ENCODE measurements at regions not wholly inside any gene's neighbourhood (a gene's known extent, or its start where the extent isn't known, plus 50 kb on each side); places are given as distances from the start of the nearest gene placed in this dataset.

GRCh38 chr15:38867556-38867955, 302.9 kb upstream of the RASGRP1 start:
- no peak for ATAC-seq
- CTCF ChIA-PET (ENCODE audit: low intra/inter-chr PET ratio, low total read pairs), result no interaction called here
- POLR2A ChIA-PET, result no interaction called here
- Histone ChIP-seq H3K9ac (ENCODE audit: insufficient read depth, low read depth, low read length) (no peak overlapping the region), H3K4me2 (ENCODE audit: low read depth, low read length) (no peak overlapping the region), H3K27ac (ENCODE audit: extremely low read length, insufficient read depth, low read length) (no peak overlapping the region), H3K27me3 (ENCODE audit: control insufficient read depth in 1 of 2, insufficient read depth in 2 of 2, low read length in 2 of 2) (no peaks in the 10 kb centered on the region), H3K79me2 (ENCODE audit: insufficient read depth, low read length) (no peaks in the 10 kb centered on the region), H3K4me3 (replicated peaks in 1 of 3; ENCODE audit: insufficient read depth in 1 of 3, low read depth in 2 of 3, low read length in 3 of 3) (no peak overlapping the region), H3K36me3 (replicated peaks in 1 of 2; ENCODE audit: control insufficient read depth in 1 of 2, insufficient read depth in 2 of 2, low read length in 2 of 2) (no peaks in the 10 kb centered on the region), H4K20me1 (ENCODE audit: insufficient read depth, low read length) (no peaks in the 10 kb centered on the region), H3K9me3 (ENCODE audit: low read length) (no peaks in the 10 kb centered on the region), H3K4me1 (ENCODE audit: insufficient read depth, low read length) (no peaks in the 10 kb centered on the region), H2AFZ (ENCODE audit: low read length) (no peak overlapping the region)
- 47% methylated on average over 7 of the region's 7 CpGs for WGBS (ENCODE audit: low lambda C conversion rate)
- no TSS peak for BruUV-seq (replicated peaks)
- in situ Hi-C loops (cut with HindIII; ENCODE audit: extremely low pct_ligation_motif_present, low pct_unique_long_range_greater_than_20kb), result no loop called here
- FAIRE-seq, result no peak
- TF ChIP-seq CEBPZ (IDR thresholded peaks at IDR 0.05; ENCODE audit: low read length) (no peak), SRY (CRISPR knock-in tag; IDR thresholded peaks at IDR 0.05) (no peak), ELF3 (CRISPR knock-in tag; IDR thresholded peaks at IDR 0.05) (no peak), ZNF138 (CRISPR knock-in tag; IDR thresholded peaks at IDR 0.05; ENCODE audit: low read depth) (no peak), ZFP41 (CRISPR knock-in tag; IDR thresholded peaks at IDR 0.05; ENCODE audit: borderline replicate concordance) (no peak), HBP1 (CRISPR knock-in tag; IDR thresholded peaks at IDR 0.05; ENCODE audit: low read depth) (no peak), ZNF891 (CRISPR knock-in tag; IDR thresholded peaks at IDR 0.05) (no peak), ZFX (CRISPR knock-in tag; IDR thresholded peaks at IDR 0.05; ENCODE audit: low read depth) (no peak), ZFP1 (CRISPR knock-in tag; IDR thresholded peaks at IDR 0.05) (no peak), ZNF484 (CRISPR knock-in tag; IDR thresholded peaks at IDR 0.05; ENCODE audit: borderline replicate concordance, low read depth) (no peak)
- intact Hi-C loops (cut with micrococcal nuclease; ENCODE audit: unreplicated experiment), result loop anchor here (10.0 kb wide), 1 partner anchor 163 kb away; no protein-coding TSS in a partner anchor
- DNase-seq (ENCODE audit: low spot score), result no peak
